Smooth muscle cell of the brain vasculature (primary cell): ENCODE measurements at regions not wholly inside any gene's neighbourhood (a gene's known extent, or its start where the extent isn't known, plus 50 kb on each side); places are given as distances from the start of the nearest gene placed in this dataset.

ENCODE experiments used
- DNase-seq: peaks from one replicate; pipeline ENCODE4 v3.0.0-alpha.2; 2012; ENCODE audit warnings: low read depth, low spot score

DNA sequence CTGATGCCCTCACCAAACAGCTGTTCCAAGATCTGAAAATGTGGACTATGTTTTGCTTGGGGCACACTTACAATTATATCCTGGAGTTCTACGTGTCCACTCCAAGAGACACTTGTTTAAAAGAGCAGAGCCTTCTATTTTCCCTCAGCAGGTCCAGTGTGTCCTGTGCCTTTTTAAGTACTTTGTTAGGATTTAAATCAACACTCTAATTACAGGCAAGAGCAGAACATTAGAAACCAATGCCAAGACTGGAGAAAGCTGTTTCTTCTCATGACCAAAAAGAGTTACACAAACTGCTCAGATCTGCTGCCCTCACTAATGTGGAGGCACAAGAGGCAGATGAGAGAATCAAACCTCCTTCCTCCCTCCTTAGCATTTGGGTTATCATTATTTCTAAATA is 452.9 kb downstream of the LMO4 start:
- DNase-seq = no peak

DNA sequence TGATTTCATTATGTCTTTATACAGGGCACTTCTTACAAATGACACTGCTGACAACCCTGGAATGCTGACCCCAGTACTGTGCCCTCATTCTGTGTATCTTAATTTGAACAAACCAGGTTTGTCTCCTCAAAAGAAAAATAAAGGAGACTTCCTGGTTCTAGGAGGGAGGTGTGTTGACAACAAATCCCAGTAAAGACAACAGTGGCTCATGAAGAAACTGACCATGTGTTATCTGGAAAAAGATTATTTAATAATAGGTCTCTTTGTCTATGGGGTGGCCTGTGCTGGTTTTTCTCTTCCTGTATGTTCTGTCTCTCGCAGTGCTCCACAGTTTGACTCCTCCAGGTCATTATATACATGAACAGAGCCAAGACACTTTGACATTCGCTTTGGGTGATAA is 454.6 kb downstream of the LMO4 start:
- DNase-seq = no peak

- DNase-seq = no peak
Observed at GRCh38 chr1:87785386-87785785, 456.7 kb downstream of the LMO4 start.

- no peak for DNase-seq
Observed at GRCh38 chr1:87786229-87786628, 457.5 kb downstream of the LMO4 start.

- DNase-seq = no peak
Observed at GRCh38 chr1:87786861-87787545, 458.3 kb downstream of the LMO4 start.

GRCh38 chr1:87787551-87787950 is 458.9 kb downstream of the LMO4 start:
- DNase-seq = no peak

DNA sequence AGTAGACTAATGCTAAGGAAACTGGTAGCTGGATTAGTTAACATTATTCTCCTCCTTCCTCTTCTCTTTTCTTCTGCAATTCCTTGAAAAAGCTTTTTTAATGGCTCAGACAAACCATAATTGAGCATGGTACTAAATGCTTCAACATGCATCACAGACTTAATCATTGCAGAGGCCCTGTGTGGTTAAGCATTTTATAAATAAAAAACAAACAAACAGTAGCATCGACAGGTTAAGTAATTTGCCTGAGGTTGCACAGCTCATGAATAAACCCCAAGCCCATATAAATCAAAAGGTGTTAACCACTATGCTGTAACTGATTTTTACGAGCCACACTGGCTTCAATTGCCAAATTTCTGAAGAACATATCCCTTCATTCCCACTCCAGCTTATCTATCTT is 462.1 kb downstream of the LMO4 start:
- DNase-seq = no peak

- no peak for DNase-seq
Observed at GRCh38 chr1:87791931-87792740, 463.5 kb downstream of the LMO4 start.

- DNase-seq = no peak
Observed at GRCh38 chr1:87794788-87795614, 466.3 kb downstream of the LMO4 start.

DNA sequence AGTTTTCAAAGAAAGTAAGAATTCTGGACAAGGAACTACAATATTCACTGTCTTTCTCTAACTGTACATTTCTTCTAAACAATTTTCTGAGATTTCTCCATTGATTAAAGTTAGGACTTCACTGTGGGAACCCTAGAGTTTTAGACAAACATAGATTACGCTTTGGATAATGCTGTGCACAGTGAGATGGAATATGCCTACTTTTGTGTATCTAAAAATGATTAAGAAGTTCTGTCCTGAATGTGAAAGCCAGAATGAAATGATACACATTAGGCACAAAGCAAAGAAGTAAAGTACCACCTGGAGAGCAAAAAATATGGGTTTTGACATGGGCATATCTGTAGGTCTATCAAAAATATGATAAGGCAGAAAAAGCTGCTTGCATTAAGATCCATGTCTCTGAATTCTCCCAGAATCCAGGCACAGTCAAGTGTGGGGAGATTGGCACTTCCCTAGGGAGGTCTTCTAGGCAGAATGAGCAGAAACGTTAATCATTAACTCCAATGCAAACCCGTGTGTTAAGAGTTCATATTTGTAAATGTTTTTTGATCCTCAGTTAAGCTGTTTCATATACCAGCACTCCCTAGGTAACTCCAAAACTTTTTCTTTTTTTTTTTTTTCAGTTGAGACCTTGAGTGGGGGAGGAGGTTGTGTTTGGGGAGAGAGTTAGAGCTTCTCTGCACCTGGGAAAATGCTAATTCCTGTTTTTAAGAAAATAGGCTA is 467.1 kb downstream of the LMO4 start:
- no peak for DNase-seq

DNA sequence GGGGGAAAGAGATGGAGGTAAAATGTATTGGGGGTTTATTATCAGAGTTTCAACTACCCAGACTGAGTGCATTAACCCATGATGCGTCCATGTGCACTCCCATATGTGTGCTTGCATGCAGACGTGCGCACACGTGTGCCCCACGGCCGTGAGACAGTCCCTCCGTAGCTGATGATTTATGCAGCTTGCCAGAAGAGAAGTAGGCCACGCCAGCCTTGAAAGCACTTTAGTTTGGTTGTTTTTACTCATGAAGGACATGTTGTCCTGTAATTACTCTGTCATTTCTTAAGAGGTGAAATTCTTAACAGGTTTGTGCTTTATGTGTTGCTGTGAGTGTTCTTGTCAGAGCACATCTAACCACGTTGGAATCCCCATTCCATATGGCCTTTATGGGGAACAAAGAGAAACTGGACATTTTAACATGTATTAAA is 467.8 kb downstream of the LMO4 start:
- no peak for DNase-seq

DNA sequence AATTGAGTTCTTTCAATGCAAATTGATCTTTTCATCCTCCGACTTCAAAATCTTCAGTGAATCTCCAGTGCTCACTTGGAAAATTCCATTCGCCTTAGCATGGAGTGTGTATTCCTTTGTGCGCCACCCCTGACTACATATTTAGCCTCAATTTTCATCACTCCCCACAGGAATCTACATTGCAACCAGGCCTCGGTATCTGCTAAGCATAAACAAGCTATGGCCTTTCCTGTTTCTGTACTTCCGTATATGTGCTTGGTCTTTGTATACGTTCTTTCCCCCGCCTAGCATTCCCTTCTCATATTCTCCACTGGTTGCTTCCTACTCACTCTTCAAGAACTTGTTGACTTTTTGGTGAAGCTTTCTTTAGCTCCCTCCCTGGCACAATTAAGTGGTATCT is 470.8 kb downstream of the LMO4 start:
- DNase-seq = no peak

GRCh38 chr1:87800006-87800405 is 471.3 kb downstream of the LMO4 start:
- no peak for DNase-seq

GRCh38 chr1:87803375-87803774 is 474.7 kb downstream of the LMO4 start:
- DNase-seq = no peak

GRCh38 chr1:87804128-87804527 is 475.4 kb downstream of the LMO4 start:
- no peak for DNase-seq

GRCh38 chr1:87805666-87806378 is 477.1 kb downstream of the LMO4 start:
- no peak for DNase-seq

GRCh38 chr1:87806379-87807094 is 477.9 kb downstream of the LMO4 start:
- DNase-seq = no peak

DNA sequence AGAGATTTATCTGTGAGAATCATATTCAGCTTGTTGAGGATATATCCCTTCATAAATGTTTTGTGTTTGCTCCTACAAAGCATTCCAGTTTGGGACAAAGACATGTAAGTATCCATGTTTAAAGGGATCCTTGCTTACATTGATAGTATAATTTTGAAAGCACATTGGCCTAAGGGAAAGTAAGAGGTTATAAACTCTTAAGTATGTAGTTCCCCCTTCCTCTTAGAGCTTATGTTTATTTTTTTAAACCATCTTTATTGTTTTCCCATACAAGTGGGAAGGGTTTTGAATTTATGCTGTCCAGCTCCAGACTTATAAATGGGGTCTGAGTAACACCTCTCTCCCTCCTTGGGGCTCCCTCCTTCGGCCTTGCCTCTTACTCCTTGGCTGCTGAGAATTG is 481.5 kb downstream of the LMO4 start:
- DNase-seq = no peak

DNA sequence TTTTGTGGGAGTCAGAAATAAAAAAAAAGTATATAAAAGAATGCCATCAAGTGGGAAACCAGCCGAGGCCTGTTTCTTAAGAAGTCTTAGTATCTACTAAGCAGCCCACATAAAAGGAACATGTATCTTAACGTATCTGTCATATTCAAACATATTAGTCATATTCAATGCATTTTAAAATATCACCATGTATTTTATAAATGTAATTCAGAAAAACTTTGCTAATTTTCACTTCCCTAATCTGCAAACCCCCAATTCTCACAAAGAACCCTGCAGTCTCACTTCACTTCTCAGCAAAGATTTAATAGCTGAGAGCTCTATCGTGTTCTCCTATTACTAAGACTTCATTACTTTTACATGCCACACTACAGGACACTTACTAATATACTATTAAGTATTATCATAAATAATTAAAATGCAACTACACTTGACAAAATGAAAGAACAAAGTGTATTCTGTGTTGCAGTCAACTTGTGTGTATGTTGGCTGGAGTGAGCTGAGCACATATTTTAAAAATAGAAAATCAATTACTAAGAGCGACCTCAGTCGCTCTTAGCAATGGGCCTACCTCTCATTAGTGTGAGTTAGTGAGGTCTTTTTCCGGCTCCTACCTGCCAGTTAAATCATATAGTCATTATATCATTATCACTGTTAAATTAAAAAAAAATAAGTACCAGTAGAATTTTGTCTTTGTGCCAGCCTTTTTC is 484.3 kb downstream of the LMO4 start:
- DNase-seq = no peak

DNA sequence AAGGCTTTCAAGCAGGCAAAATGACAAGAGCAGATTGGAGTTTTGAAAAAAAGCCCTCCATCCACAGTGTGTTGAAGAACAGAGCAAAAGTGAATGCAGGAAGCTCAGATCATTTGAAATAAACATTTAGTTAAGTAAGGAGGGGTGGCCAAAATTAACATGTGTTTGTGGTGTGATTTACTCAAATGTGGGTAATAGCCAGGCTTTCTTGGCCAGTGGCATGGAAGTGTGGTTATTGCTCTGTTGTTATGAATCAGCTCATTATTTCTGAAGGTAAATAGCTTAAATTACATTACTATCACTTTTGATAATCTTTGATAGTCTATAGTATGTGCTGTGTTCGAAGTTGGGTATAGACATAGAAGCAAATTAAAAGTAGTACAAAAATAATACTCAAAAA is 485.9 kb downstream of the LMO4 start:
- DNase-seq = no peak
